Right forelimb (tissue), 1 donor: ENCODE measurements at regions not wholly inside any gene's neighbourhood (a gene's known extent, or its start where the extent isn't known, plus 50 kb on each side); places are given as distances from the start of the nearest gene placed in this dataset.

ENCODE experiments used
- DNase-seq: peaks from one replicate; pipeline ENCODE4 v3.0.0-alpha.2; 2018

GRCh38 chr3:17972959-17973906 lies 230.8 kb upstream of the TBC1D5 start:
- DNase-seq: no peak

- DNase-seq: no peak
Measured at GRCh38 chr3:17972476-17972875, 230.0 kb upstream of the TBC1D5 start.

DNA sequence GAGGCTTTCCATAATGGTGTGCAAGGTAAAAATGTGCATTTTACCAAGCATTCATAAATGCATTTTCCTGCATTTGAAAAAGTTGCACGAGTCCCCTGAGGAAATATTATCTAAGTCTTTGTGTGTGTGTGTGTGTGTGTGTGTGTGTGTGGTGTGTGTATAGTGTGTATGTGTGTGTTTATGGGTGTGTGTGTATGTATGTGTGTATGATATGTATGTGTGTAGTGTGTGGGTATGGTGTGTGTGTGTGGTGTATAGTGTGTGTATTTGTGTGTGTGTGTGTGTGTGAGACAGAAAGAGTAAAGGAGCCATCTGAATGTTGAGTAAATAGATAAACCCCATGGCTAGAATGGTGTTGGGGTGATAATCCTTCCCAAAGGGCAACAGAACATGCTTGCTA lies 229.6 kb upstream of the TBC1D5 start:
- DNase-seq: no peak

GRCh38 chr3:17969985-17970568 lies 227.6 kb upstream of the TBC1D5 start:
- no peak for DNase-seq

DNA sequence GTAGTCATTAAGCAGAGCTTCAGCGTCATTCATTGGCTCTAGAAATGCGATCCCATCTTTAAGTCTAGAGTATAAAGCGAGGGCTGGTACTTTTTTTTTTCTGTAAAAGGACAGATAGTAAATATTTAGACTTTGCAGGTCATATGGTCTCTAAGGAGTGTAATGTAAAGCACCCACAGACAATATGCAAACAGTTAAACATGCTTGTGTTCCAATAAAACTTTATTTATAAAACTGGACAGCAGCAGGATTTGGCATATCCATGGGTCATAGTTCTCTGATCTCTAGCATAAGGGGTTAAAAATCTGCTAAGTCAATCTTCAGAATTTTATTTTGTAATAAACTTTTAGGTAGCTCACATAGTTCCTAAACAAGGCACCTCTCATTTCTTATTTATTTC lies 226.8 kb upstream of the TBC1D5 start:
- DNase-seq: no peak

DNA sequence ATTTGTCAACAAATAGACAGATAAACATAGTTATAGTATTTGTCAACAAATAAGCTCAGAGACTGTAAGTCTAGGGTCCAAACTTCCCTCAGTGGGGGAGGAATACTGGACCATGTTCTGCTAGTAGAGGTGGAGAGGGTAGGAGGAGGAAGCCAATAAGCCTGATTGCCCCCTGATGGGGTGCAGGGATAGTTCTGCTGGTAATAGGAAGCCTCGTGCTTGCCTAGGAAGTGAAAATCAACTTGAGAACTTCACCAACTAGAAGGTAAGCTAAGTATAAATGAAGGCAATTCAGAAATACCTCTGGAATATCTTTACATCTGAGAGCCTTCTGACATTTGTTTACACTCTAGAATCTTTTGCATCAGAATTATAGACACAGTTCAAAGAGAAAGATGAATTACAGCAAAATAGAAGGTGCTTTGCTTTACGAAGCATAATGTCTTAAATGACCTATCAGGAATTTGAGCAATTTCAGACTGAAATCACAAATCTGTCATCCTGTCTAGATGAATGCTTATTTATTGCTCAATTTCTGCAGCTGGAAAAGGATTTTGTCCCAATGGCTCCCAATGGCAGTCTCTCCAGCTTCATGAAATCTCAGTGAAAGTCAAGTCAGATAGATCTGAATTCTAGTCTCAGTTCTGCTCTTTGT lies 225.6 kb upstream of the TBC1D5 start:
- DNase-seq: no peak

GRCh38 chr3:17967111-17967510 lies 224.7 kb upstream of the TBC1D5 start:
- no peak for DNase-seq

GRCh38 chr3:17965331-17965730 lies 222.9 kb upstream of the TBC1D5 start:
- DNase-seq: no peak

- DNase-seq: no peak
Measured at GRCh38 chr3:17964108-17964507, 221.7 kb upstream of the TBC1D5 start.

DNA sequence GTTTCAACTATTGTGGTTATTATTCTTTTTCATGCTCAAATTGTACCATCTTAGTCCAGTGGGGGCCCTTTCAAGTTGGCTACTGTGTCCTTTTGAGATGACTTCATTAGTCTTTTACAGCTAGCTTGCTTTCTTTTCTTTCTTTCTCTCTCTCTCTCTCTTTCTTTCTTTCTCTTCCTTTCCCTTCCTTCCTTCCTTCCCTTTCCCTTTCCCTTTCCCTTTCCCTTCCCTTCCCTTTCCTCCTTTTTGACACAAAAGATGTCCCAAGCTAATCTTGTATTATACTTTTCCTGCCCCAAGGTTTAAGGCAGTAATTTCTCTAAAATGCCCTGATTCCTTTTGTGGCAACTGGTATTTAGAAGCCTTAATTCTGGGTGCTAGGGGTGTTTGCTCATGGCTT lies 213.0 kb upstream of the TBC1D5 start:
- no peak for DNase-seq

- no peak for DNase-seq
Measured at GRCh38 chr3:17954801-17955200, 212.4 kb upstream of the TBC1D5 start.

- DNase-seq: no peak
Measured at GRCh38 chr3:17951241-17951640, 208.8 kb upstream of the TBC1D5 start.

- no peak for DNase-seq
Measured at GRCh38 chr3:17949101-17949500, 206.7 kb upstream of the TBC1D5 start.

- DNase-seq: no peak
Measured at GRCh38 chr3:17947833-17948232, 205.4 kb upstream of the TBC1D5 start.

DNA sequence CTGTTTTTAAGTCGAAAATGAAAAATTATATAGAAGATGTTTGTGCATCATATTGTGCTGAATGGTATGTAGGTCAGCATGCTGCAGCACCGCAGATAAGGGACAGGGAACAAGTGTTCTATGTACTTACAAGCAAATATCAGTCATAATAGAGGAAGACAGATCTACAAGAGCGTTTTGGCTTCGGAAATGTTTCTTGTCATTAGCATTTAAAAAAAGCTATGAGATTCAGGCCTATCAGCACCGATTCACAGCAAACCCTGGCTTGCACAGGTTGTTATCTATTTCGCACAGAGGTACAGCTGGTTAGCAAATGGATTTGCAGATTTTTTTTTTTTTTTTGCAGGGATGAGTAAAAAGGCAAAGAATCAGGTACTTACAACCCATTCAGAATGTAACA lies 204.2 kb upstream of the TBC1D5 start:
- DNase-seq: no peak

DNA sequence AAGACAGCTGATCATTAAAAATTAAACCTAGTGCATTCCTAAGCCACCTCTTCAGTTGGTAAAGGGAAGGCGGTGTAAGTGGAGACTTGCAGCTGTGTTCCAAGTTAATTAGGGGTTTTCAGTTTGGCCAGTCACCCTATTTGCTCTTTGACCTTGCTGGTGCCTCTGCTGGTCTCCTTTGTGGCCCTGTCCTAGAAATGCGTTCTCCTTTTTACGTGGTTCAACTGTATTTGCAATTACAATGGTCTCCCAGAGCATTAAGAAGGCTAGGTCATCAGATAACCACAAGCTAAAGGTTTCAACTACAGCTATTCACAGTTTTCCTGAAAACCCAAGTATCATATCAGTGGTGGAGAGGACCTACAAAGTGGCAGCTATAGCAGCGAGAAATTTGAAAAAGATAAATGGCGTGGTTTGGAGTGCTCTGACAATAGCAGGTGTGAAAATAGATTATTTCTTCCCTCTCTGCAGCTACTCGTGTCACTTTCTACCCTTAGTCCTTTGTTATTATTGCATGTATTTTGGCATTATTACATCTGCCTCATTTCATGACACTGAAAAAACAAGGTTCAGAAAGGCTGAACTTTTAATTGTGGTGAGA lies 203.5 kb upstream of the TBC1D5 start:
- no peak for DNase-seq

DNA sequence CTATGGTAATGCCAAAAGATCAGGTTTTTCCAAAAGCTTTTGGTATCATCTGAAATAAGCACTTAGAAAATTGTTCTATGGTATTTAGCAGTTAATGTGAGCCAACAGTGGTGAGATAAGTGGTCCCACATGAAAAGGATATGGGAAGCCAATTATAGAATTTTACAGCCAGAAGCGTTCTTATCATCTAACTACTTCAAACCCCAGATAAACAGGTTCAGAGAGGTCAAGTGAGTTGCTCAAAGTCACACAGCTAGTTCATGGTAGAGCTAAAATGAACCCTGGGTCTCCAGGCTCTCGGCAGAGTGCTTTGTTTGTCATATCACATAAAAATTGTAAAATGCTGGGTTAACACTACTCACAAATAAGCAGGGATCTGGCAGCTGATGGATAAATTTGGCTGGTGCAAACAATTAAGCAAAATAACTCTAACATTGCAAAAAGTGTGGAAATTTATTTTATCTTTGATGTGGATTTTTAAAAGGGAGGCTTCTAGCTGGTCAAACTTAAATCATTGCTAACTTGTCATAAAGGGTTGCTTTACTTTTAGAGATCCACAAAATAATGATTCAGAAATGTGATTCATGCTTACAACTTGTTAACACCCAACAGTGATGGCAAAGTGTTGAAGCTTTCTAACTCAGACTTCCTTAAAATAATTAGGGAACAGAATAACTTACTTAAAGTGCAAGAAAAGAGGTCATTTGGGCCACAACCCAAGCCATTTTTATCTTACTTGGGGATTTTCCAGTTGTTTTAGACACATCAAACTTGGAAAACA lies 202.8 kb upstream of the TBC1D5 start:
- no peak for DNase-seq

- DNase-seq: no peak
Measured at GRCh38 chr3:17942856-17943255, 200.4 kb upstream of the TBC1D5 start.

- DNase-seq: no peak
Measured at GRCh38 chr3:17941766-17942165, 199.3 kb upstream of the TBC1D5 start.

DNA sequence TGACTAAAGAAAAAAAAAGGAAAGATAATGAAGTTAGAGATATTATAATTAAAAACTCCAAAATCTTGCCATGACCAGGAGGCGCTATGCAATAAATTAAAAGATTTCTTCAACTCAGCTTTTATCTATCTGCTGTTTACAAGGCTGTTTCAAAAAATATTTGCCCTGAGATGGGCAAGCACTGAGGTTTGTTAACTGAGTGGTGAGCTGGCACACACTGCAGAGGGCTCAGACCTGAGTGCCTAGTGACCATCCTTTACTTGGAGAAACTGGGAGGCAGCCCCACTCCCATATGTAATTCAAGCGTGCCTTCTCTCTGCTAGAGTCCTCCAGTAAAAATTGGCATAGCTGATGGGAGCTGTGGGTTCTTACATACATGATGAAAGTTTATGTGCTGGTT lies 198.7 kb upstream of the TBC1D5 start:
- DNase-seq: no peak

DNA sequence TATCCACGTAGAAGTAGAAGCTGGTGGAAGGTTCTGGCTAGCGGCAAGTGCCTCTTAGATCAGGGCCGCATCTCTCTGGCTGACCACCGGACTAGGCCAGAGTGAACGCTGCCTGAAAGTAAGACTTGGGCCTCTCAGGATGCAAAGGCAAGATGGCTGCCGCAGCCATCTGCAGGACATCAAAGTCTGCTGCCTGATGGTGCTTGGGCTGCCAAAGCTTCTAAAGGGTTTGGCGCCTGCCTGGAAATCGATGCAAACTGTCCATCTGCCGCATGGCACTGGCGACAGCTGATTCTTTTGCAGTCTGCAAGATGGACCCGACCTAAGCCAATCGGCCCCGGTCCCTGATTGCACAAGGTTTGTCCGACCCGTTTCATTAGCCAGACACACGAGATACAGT lies 196.7 kb upstream of the TBC1D5 start:
- DNase-seq: no peak

DNA sequence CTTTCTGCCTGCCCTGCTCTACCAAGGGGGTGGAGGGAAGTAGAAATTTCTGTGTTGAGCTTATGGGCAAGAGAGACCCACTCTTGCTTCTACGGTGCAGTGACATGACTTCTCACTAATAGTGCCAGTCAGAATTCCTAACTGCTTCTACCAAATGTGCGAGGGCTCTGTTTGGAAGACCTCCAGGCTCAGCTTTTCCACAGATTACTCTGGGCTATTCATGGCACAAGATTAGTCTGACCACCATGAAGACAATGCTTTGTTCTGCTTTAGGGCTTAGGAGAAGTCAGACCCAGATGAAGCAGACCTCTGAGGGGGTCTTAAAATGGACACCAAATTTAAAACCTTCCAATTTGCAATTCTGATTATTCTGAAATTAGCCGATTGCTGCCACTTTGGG lies 195.9 kb upstream of the TBC1D5 start:
- DNase-seq: no peak
